KG1 (cell line): ENCODE measurements at regions not wholly inside any gene's neighbourhood (a gene's known extent, or its start where the extent isn't known, plus 50 kb on each side); places are given as distances from the start of the nearest gene placed in this dataset.

ENCODE experiments used
- DNase-seq: peaks from one replicate; lab custom pipeline; 2025; lab: John Stamatoyannopoulos, UW

DNA sequence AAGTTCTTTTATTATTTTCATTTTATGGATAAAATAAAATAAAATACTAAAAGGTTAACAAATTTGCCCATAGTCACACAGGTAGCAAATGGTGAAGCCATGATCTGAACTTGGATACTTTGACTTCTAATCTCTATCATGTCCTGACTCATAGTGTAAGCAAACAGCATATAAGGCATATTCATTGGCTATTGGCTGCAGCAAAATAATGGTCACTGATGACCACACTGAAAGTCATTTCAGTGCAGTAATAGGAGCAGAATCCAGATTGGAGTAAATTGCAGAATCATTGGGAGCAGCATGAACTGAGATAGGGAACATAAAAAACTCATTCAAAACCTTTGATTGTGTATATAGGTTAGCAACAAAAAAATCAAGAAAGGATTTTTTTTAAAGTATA is 262.9 kb downstream of the PLA2G4A start:
- no peak for DNase-seq

DNA sequence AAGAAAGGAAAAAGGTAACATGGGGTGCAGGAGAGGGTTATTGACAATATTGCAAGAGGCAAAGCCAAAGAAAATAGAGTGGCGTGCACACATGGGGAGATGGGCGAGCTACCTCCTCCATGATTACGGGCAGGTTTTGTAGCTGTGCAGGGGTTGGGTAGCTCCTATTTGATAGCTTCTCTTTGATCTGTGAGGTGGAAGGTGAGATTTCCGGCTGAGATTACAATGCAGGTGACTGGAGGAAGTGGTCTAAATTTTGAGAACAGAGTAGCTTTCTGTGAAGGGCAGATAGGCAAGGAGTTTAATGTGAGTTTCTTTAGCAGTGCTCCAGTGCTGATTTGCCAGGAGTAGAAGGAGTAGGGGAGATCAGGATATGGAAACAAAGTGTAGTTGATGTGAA is 263.4 kb downstream of the PLA2G4A start:
- no peak for DNase-seq

DNA sequence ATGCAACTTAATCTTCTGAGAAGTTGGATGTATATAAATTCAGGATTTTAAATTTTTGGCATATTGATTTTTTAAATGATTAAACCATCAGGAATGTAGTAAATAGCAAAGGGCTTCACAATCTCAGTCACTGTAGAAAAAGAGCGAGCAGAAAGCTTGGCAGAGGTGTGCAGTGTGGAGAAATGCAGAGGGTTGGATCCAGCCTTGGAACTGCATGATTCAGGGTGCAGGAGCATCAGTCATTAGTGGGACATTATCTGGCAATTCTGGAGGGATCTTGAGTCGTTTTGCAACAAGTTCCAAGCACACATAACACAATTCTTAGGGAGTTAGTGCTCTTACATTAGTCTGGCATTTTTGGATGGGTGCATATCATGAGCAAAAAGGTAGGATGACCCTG is 267.9 kb downstream of the PLA2G4A start:
- DNase-seq = no peak

DNA sequence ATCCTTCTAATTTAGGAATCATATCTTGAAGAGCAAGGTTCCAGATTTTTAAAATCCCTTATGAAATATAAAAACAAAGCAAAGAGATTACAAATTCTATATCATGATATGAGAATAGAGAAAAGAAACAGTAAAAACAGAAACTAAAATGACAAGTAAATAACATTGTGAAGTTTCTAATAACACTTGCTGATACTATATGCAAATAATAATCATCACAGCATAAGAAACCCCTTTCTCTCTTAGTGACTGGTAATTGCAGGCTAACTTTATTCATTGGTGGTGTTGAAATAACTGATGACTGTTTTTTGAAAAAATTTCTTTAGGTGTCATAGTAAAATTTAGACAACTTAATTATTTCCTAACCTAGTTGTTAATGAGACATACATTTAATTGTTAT is 281.6 kb downstream of the PLA2G4A start:
- DNase-seq = no peak

DNA sequence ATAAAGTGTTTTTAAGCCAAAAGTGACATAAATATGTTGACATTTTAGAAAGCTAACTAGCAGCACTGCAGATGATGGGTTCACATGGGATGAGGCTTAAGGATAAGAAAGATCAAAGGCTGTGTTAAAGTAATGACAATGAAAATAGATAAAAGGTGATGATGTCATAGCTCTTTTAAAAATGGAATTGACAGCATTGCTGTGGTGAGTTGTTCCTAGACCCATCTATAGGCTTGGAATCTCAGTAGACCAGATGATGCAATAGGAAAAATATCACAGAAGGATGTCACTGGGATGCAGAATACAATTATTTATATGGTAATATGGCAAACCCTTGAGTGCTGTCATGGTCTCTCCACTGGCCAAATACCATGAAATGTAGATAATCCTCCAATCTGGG is 286.0 kb downstream of the PLA2G4A start:
- DNase-seq = no peak

DNA sequence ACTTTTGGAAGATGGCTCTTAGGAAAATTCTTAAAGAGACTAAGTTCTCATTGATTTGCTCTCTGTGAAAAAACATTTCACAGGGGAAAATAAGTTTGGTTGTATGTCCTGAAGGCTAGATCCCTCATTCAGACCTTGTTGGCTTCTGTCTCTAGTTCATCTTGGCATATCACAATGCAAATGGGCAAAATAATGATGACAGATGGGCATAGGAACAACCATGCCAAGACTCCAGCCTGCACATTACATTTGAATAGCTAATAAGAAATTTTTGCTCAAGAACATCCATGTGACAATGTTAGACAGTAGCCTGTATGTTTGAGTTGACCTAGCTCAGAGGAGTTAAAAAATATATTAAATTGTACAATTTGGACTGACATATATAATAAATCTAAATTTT is 292.9 kb downstream of the PLA2G4A start:
- DNase-seq = no peak

DNA sequence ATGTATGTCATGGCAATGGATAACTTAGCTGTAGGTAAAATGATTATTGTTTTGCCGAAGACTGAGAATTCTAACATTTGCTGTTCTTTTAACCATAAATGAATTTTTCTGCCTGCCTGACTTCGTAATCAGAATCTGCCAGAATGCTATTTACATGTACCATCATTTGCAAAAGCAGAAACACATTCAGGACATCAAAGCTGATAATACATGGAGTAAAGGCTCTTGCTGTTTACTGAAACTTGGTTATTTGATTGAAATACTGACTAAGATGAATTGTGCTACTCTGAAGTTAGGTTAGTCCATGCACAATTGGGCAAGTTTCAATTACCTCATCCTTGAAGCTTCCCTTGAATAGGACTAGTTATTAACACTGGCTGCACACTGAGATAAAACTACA is 293.8 kb downstream of the PLA2G4A start:
- DNase-seq = no peak

DNA sequence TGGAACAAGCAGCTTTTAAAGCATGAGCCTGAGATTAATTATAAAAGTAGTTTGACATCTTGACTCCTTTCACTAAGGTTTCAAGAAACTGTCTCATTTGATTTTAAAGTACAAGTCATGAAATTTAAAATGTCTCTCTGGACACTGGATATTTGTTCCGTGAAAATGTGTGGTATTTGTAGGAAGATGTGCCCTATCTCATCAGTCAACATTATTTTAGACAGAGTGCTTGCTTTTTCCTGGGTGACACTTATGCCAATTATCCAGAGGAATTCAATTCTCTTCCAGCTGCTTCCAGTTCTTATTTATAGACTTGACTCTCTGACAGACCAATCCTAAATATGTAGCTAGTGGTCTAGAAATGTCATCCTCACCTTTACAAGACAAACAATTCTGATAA is 300.4 kb downstream of the PLA2G4A start:
- no peak for DNase-seq

DNA sequence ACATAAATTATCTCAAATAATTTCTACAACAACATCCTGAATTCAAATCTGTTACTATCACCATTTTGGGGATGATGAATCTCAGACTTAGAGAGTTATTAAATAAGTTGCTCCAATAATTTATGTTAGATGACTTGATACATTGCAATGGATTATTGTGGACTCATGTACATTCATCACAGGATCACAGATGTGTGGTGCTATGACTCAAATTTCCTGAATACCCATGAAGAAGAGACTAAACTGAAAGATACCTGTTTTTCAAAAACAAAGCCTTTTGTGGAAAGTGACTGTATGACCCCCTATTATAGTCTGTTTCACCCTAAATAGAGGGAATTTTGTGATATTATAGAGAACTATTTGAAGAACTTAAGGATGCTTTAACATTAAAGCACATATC is 315.0 kb downstream of the PLA2G4A start:
- no peak for DNase-seq

DNA sequence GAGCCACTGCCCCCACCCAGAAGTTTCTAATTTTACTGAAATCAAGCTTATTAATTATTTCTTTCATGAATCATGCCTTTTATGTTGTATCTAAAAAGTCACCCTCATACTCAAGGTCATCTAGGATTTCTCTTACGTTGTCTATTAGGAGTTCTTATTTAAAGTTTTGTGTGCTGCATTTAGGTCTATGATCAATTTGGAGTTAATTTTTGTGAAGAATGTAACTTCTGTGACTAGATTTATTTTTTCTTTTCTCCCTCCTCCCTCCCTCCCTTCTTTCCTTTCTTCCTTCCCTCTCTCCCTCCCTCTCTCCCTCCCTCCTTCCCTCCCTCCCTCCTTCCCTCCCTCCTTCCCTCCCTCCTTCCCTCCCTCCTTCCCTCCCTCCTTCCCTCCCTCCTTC is 317.6 kb downstream of the PLA2G4A start:
- DNase-seq = no peak

DNA sequence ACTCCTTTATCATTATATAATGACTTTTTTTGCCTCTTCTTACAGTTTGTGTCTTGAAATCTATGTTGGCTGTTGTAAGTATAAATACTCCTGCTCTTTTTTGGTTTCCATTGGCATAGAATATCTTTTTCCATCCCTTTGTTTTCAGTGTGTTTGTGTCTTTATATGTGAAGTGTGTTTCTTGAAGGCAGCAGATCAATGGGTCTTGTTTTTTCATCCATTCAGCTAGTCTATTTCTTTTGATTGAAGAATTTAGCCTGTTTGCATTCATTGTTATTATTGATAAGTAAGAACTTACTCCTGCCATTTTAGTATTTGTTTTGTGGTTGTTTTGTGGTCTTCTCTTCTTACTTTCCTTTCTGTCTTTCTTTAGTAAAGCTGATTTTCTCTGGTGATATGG is 322.8 kb downstream of the PLA2G4A start:
- DNase-seq = no peak

DNA sequence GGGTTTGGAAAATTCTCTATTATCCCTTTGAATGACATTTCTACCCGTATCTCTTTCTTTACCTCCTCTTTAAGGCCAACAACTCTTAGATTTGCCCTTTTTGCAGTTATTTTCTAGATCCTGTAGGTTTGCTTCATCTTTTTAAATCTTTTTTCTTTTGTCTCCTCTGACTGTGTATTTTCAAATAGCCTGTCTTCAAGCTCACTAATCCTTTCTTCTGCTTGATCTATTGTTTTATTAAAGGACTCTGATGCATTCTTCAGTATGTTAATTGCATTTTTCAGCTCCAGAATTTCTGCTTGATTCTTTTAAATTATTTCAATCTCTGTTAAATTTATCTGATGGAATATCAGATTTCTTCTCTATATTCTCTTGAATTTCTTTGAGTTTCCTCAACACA is 324.3 kb downstream of the PLA2G4A start:
- no peak for DNase-seq

DNA sequence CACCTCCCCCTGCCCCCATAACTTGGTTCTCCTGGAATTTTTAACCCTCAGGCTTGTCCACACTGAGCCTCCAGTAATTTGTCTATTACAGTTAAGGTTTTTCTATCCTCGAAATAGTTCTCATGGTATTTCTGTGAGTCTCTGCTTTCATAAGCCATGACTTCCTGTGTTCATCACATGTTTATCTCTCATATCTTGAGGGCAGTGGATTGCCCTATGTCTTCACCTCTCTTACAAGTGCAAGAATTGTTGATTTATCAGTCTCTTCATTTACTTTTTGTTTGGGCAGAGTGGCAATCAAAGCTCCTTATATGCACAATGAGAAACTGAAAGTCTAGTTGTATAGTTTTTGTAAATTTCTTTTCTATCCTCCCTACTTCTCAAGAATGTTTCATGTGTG is 328.4 kb downstream of the PLA2G4A start:
- no peak for DNase-seq

DNA sequence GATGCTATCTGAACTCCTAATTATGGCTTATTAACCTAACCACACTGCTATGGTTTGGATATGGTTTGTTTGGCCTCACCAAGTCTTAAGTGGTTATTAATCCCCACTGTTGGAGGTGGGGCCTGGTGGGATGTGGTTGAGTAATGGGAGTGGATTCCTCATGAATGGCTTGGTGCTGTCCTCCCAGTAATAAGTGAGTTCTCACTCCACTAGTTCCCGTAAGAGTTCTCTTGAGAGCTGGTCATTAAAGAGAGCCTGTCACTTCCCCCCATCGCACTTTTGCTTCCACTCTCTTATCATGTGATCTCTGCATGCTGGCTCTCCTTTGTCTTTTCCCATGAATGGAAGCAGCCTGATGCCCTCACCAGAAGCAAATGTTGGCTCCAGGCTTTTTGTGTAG is 328.8 kb downstream of the PLA2G4A start:
- no peak for DNase-seq

DNA sequence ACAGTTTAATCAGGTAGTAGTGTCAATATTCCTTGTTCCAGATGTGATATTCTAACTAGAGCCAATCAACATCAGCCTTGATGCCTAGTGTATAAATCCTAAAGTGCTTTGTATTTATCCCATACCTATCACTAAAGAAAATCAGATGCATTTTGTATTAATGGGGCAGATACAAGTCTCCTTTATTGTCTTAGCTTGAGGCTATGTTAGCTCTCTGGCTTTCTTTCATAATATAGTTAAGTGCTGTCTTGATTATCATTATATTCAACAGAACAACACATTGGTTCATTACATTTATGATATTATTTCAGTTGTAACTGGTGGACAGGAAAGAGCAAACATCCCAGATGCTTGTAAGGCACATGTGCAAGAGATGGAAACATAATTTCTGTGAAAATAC is 338.8 kb downstream of the PLA2G4A start:
- DNase-seq = no peak

DNA sequence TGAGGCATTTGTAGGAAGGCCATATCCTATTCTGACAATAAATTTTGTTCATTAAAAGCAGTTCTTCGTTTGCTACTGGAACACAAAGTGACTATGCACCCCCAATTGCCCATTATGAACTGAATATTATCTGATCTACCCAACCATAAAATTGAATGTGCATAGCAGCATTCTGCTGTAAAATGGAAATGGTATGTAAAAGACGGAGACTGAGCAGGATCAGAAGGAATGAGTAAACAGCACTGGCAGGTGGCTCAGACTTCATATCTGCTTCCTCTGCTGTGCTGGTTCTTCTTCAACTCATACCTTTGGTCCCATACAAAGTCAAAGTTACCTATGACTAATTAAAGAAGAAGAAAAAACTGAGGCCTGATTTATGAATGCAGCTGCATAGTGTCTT is 339.5 kb downstream of the PLA2G4A start:
- no peak for DNase-seq

DNA sequence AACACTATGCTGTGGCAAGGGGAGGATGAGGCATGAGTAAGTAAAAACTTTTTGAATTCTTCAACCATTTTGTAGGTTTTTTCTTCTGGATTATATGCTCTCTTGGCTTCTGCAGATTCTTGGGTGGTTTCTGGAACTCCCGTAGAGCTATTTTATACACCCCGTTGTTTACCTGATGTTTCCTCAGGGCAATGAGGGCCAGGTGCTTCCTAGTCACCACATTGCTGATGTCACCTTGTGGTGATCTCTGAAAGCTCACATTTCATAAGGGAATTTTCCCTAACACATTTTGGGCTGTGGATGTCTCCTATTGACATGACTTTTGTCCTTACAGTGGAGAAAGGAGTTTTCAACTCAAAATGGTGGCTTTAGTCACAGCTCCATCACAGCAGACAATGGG is 356.6 kb downstream of the PLA2G4A start:
- no peak for DNase-seq

DNA sequence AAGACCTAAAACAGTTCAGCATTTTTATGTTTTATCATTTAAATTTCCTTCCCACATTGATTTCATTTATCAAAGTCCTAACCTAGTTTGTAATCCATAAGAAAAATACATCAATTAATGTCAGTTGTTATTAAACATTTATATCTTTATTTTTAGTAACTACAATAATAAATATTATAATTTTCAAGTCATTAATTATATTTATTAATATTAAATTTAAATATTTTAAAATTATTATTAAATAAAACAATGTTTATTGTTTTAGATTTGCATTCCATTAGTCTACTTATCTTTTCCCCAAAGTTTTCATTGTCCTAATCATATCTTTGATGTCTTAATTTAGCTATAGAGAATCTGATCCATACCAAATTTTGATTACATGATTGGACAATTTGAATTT is 368.9 kb downstream of the PLA2G4A start:
- no peak for DNase-seq

DNA sequence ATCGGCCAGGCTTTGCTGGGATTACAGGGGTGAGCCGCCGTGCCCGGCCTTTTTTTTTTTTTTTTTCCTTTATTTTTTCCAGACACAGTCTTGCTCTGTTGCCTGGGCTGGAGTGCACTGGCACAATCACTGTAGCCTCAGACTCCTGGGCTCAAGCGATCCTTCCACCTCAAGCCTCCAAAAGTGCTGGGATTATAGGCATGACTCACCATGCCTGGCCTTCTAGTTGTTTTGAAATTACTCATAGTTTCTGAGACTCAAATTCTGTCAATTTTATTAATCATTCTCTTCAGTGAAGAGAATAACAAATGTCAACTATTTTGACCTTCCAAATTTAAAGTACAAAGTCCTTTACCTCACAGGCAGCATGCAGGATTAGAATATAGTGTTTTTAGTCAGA is 374.5 kb downstream of the PLA2G4A start:
- DNase-seq = no peak

DNA sequence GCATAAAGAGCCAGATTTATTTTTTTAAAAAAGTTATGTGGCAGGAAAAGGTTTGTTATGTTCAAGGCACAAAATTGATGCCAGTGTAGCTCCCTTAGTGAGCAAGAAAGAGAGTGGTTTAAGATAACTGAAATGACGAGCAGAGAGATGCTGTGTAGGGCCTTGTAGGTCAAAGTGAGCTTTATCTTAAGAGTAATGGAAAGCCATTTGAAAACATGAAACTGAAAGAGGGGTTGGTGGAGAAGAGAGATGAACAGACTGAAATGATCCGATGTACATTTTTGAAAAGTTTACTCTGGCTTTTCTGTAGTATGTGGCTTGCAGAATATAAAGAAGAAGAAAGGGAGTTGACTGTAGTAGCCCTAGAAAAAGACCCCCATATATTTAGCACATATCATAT is 383.6 kb downstream of the PLA2G4A start:
- no peak for DNase-seq

DNA sequence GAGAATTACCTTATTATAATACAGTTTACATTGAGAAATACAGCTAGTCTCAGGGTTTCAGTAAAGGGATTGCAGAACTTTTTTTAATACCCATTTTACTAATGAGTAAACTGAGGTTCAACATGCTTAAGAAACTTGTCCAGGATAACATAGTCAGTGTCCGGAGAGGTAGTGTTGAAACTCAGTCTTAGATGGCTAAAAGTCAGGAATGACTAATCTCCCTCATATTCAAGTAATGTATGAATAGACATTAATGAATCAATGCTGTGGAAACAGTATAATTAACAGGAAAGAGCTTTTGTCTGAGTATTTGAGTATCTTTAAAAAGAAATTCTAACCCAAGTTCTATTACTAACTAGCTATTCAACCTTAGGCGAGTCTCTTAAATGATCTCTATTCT is 397.6 kb downstream of the PLA2G4A start:
- DNase-seq = no peak

DNA sequence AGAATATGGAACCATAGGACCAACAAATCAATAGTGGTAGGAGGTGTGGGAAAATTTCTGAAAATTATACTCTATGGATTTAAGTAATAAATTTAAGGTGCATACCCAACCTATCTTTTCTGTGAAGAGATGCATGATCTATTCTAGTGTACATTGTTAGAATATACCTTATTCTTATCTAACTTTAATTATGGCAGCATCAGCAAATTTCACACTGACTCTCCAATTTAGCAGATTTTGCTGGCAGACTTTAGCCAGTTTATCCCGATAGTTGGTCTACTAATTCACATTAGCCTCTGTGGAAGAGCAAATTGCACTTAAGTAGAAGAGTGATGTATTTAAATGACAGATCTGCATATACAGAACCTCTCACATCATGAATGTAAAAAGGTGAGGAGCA is 400.0 kb downstream of the PLA2G4A start:
- no peak for DNase-seq

DNA sequence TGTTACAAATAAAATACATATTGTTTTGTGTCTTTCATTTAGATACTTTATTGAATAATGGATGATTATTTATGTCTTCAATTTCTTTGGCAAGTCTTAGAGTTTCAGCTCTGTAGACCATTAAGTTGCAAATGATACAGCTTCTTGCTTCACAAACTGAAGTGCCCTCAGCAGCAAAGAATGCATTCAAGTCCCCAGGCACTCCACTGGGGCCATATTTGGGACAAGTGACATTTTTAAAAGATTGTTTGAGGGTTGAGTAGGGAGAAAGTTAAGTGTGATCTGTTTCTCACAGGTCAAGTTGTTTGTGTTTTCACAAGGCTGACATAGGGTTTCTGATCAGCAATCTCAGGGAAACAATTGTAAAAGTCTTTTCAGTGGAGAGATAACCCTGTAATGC is 400.7 kb downstream of the PLA2G4A start:
- no peak for DNase-seq

DNA sequence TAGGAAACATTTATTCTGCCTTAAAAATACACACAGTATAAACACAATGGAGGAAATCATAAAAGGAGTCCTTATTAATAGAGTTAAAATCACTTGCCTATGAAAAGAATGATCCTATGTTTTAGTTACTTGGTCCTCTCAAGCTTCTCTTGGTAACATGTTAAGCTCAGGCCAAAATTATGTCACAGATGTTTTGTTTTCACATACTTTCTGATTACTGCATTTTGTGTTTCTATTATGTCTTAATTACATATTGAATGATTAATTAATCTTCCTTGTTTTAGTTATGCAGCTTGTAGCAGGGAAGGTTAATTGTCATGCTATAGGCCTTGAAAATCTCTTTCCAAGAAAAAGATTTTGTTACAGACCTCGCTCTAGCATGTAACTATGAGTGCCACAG is 406.0 kb downstream of the PLA2G4A start:
- DNase-seq = no peak

DNA sequence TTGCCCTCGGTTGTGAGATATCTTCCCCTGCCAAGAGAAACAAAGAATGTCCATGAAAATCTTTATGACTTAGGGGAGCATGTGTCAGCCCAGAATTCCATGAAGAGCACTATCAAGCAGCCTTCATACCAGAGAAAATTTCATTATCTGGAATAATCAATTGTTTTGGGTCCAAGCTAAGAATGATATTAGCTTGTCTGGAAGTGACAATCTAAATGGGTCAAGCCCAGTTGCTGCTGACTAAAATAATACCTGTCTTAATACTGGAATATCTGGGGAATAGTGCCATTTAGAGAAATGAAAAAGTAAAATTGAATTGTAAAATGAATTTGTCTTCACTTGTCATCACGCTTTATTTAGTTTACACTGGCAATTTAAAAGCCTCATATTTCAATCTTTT is 407.4 kb downstream of the PLA2G4A start:
- DNase-seq = no peak
